ENCODE measurements at regions not wholly inside any gene's neighbourhood (a gene's known extent, or its start where the extent isn't known, plus 50 kb on each side); places are given as distances from the start of the nearest gene placed in this dataset.

- TF ChIP-seq EZH2 (IDR thresholded peaks at IDR 0.05; ENCODE audit: low read depth) (no peak), CTCF (conservative IDR thresholded peaks at IDR 0.05) (no peak)
Measured at GRCh38 chr1:38455829-38456530, 403.6 kb downstream of the RRAGC start.

Measured in PC-9 (cell line).